B cell (primary cell): ENCODE measurements at regions not wholly inside any gene's neighbourhood (a gene's known extent, or its start where the extent isn't known, plus 50 kb on each side); places are given as distances from the start of the nearest gene placed in this dataset.

Source experiments
- ATAC-seq: fragments of 200-7000 bp; cut with Tn5 transposase; one replicate; pipeline ENCODE4 v1.10.0; 2021; ENCODE audit warnings: low read depth, mild to moderate bottlenecking, moderate number of reproducible peaks, moderate library complexity
- CTCF ChIA-PET: fragments of 350-600 bp; sonication (Branson Sonifier 250); formaldehyde crosslinking; loops from one replicate; lab custom pipeline; 2021; ENCODE audit warnings: antibody characterized with exemption, inconsistent platforms; lab: Charles Lee
- POLR2A ChIA-PET: fragments of 350-600 bp; sonication (Branson Sonifier 250); formaldehyde crosslinking; loops from one replicate; lab custom pipeline; 2021; ENCODE audit warnings: antibody characterized with exemption; lab: Charles Lee
- DNase-seq: peaks from one replicate; pipeline ENCODE4 v3.0.0; 2013
- H2AFZ ChIP-seq: 2 replicates; pipeline ENCODE4 v1.6.1; 2012; ENCODE audit warnings: mild to moderate bottlenecking, low read depth, low read length; ENCODE audit not compliant: insufficient read depth, poor library complexity, severe bottlenecking
- H3K27ac ChIP-seq, 2 donors: 1 replicate in 1 of 2; 2 replicates in 1 of 2; pipeline ENCODE4 v1.5.1; 2012 to 2013; ENCODE audit warnings: low read length in 2 of 2, mild to moderate bottlenecking in 2 of 2, moderate library complexity in 1 of 2
- H3K27me3 ChIP-seq, 4 experiments: fragments of 200-600 bp in 1 of 4; sonication (generic) in 1 of 4; replicated peaks in 1 of 4; 1 replicate in 2 of 4; 2 replicates in 2 of 4; pipeline versions ENCODE4 v1.6.1 to v1.7.0; 2013 to 2016; ENCODE audit warnings: low read length in 3 of 4, mild to moderate bottlenecking in 2 of 4, mixed read lengths in 1 of 4, moderate library complexity in 1 of 4; ENCODE audit not compliant: insufficient read depth in 4 of 4, control insufficient read depth in 3 of 4; ENCODE audit errors: control extremely low read depth in 1 of 4
- H3K36me3 ChIP-seq, 2 experiments: replicated peaks in 1 of 2; 1 replicate in 1 of 2; 2 replicates in 1 of 2; pipeline versions ENCODE4 v1.6.1 to v1.7.1; 2013; ENCODE audit warnings: low read length in 1 of 2; ENCODE audit not compliant: insufficient read depth in 2 of 2, control insufficient read depth in 1 of 2; ENCODE audit errors: control extremely low read depth in 1 of 2, extremely low read depth in 1 of 2
- H3K4me1 ChIP-seq, 2 donors: fragments of 200-600 bp in 1 of 2; sonication (generic) in 1 of 2; 1 replicate in 1 of 2; 2 replicates in 1 of 2; pipeline versions ENCODE4 v1.5.1 to v1.6.1; 2013 to 2017; ENCODE audit warnings: low read length in 2 of 2; ENCODE audit not compliant: control insufficient read depth in 2 of 2, insufficient read depth in 2 of 2
- H3K4me2 ChIP-seq: replicated peaks from 2 replicates; pipeline ENCODE3; 2012; ENCODE audit warnings: mild to moderate bottlenecking, low read depth, low read length; ENCODE audit not compliant: poor library complexity, severe bottlenecking
- H3K4me3 ChIP-seq, 5 experiments: fragments of 200-600 bp in 1 of 5; sonication (generic) in 1 of 5; 1 replicate in 3 of 5; 2 replicates in 2 of 5; pipeline versions ENCODE4 v1.5.1 to v1.7.0; 2011 to 2016; ENCODE audit warnings: low read length in 4 of 5, mild to moderate bottlenecking in 4 of 5, low read depth in 2 of 5, control low read depth in 1 of 5, moderate library complexity in 1 of 5; ENCODE audit not compliant: insufficient read depth in 1 of 5; ENCODE audit errors: control extremely low read depth in 1 of 5, extremely low read depth in 1 of 5
- H3K79me2 ChIP-seq: fragments of 200-600 bp; sonication (generic); one replicate; pipeline ENCODE4 v1.6.0; 2016; ENCODE audit warnings: low read length; ENCODE audit not compliant: control insufficient read depth, insufficient read depth
- H3K9ac ChIP-seq: fragments of 200-600 bp; sonication (generic); 2 replicates; pipeline ENCODE4 v1.6.1; 2017; ENCODE audit warnings: mild to moderate bottlenecking, low read length, moderate library complexity
- H3K9me3 ChIP-seq, 3 donors: one replicate each; pipeline versions ENCODE4 v1.6.1 to v1.7.1; 2013; ENCODE audit warnings: low read length in 2 of 3; ENCODE audit not compliant: control insufficient read depth in 2 of 3, insufficient read depth in 1 of 3; ENCODE audit errors: control extremely low read depth in 1 of 3
- H4K20me1 ChIP-seq: 2 replicates; pipeline ENCODE4 v1.6.0; 2012; ENCODE audit warnings: mild to moderate bottlenecking, low read length; ENCODE audit not compliant: insufficient read depth, control insufficient read depth, poor library complexity, severe bottlenecking
- H3K27ac Mint-ChIP-seq: one replicate; pipeline ENCODE4 v1.8.0; 2021; ENCODE audit warnings: mixed read lengths
- H3K27me3 Mint-ChIP-seq: one replicate; pipeline ENCODE4 v1.8.0; 2021; ENCODE audit warnings: mixed read lengths
- H3K4me1 Mint-ChIP-seq: one replicate; pipeline ENCODE4 v1.8.0; 2021; ENCODE audit warnings: mixed read lengths
- H3K4me3 Mint-ChIP-seq: one replicate; pipeline ENCODE4 v1.8.0; 2021; ENCODE audit warnings: mixed read lengths
- H3K9me3 Mint-ChIP-seq: one replicate; pipeline ENCODE4 v1.8.0; 2022; ENCODE audit warnings: mixed read lengths; ENCODE audit not compliant: insufficient read depth
- CTCF ChIP-seq: fragments of 200-600 bp; IDR thresholded peaks from one replicate; pipeline ENCODE4 v1.8.0; 2022; ENCODE audit warnings: antibody characterized with exemption, mild to moderate bottlenecking
- EZH2 ChIP-seq: IDR thresholded peaks from 2 replicates; pipeline ENCODE4 v1.6.1; 2012; ENCODE audit warnings: borderline replicate concordance, low read depth, mild to moderate bottlenecking, moderate library complexity, low read length; ENCODE audit not compliant: insufficient read depth, poor library complexity, severe bottlenecking
- WGBS: methylation state at CpG from one replicate; pipeline ENCODE4 v1.1.5; 2013; ENCODE audit warnings: missing lambda C conversion rate; ENCODE audit not compliant: insufficient coverage; 5-methylcytosine and 5-hydroxymethylcytosine counted together
- intact Hi-C: fragments of 100-400 bp; cut with micrococcal nuclease; formaldehyde crosslinking; loops from one replicate; pipeline ENCODE4 v1.10.0; 2022

GRCh38 chr11:92735039-92735438 is 234.4 kb upstream of the MTNR1B start:
- Mint-ChIP-seq H3K4me1 (no peaks in the 10 kb centered on the region), H3K27ac (no peak overlapping the region), H3K9me3 (no peaks in the 10 kb centered on the region), H3K4me3 (no peak overlapping the region), H3K27me3 (no peaks in the 10 kb centered on the region)
- H3K4me2 ChIP-seq = no peak overlapping the region
- H3K4me1 ChIP-seq = no peaks in the 10 kb centered on the region
- no peak overlapping the region for H3K9ac ChIP-seq
- H4K20me1 ChIP-seq = no peaks in the 10 kb centered on the region
- H3K36me3 ChIP-seq = no peaks in the 10 kb centered on the region
- TF ChIP-seq EZH2 (no peak), CTCF (peak; percentile 16)
- ATAC-seq (no peak), DNase-seq (no peak)
- ChIA-PET POLR2A (no interaction called here), CTCF (no interaction called here)
- no peaks in the 10 kb centered on the region for H3K9me3 ChIP-seq
- intact Hi-C loops = no loop called here
- H3K27me3 ChIP-seq = no peaks in the 10 kb centered on the region
- no peaks in the 10 kb centered on the region for H3K79me2 ChIP-seq
- no peak overlapping the region for H3K27ac ChIP-seq
- 100% methylated on average over 1 of the region's 1 CpG for WGBS
- H2AFZ ChIP-seq = no peak overlapping the region
- no peak overlapping the region for H3K4me3 ChIP-seq

GRCh38 chr11:92738276-92738675 is 231.2 kb upstream of the MTNR1B start:
- H3K4me3 Mint-ChIP-seq = no peak overlapping the region
- Histone ChIP-seq H3K27ac (no peak overlapping the region), H3K36me3 (no peaks in the 10 kb centered on the region), H2AFZ (no peak overlapping the region), H3K4me3 (no peak overlapping the region), H3K79me2 (no peaks in the 10 kb centered on the region), H3K4me2 (no peak overlapping the region), H3K4me1 (no peaks in the 10 kb centered on the region), H3K9ac (no peak overlapping the region), H3K27me3 (no peaks in the 10 kb centered on the region), H3K9me3 (no peaks in the 10 kb centered on the region), H4K20me1 (no peaks in the 10 kb centered on the region)
- TF ChIP-seq CTCF (no peak), EZH2 (no peak)
- 95% methylated on average over 2 of the region's 4 CpGs for WGBS
- H3K4me1 Mint-ChIP-seq = no peaks in the 10 kb centered on the region
- intact Hi-C loops = no loop called here
- CTCF ChIA-PET = no interaction called here
- no peaks in the 10 kb centered on the region for H3K9me3 Mint-ChIP-seq
- H3K27me3 Mint-ChIP-seq = no peaks in the 10 kb centered on the region
- no peak overlapping the region for H3K27ac Mint-ChIP-seq
- ATAC-seq (no peak), DNase-seq (no peak)
- POLR2A ChIA-PET = no interaction called here
